ENCODE measurements at regions not wholly inside any gene's neighbourhood (a gene's known extent, or its start where the extent isn't known, plus 50 kb on each side); places are given as distances from the start of the nearest gene placed in this dataset.

- no peak for TF ChIP-seq TRAFD1 (CRISPR knock-in tag; IDR thresholded peaks at IDR 0.05; ENCODE audit: borderline replicate concordance)
- TF ChIP-seq JUNB (CRISPR knock-in tag; IDR thresholded peaks at IDR 0.05; ENCODE audit: borderline replicate concordance) = no peak
- TF ChIP-seq CBX2 (IDR thresholded peaks at IDR 0.05; ENCODE audit: low read depth, low read length) = no peak
- TF ChIP-seq CBX2 (CRISPR knock-in tag; IDR thresholded peaks at IDR 0.05; ENCODE audit: low read depth) = no peak
- TF ChIP-seq CBX5 (CRISPR knock-in tag; IDR thresholded peaks at IDR 0.05; ENCODE audit: borderline replicate concordance) = no peak
- no peak for TF ChIP-seq SP2 (CRISPR knock-in tag; IDR thresholded peaks at IDR 0.05)
- no peak for TF ChIP-seq ZBTB10 (CRISPR knock-in tag; IDR thresholded peaks at IDR 0.05; ENCODE audit: borderline replicate concordance)
- TF ChIP-seq SRF (IDR thresholded peaks at IDR 0.05; ENCODE audit: low read depth, low read length) = no peak
- no peak for TF ChIP-seq ZBTB49 (CRISPR knock-in tag; IDR thresholded peaks at IDR 0.05; ENCODE audit: borderline replicate concordance)
Observed at GRCh38 chr9:592225-592624, 249.3 kb upstream of the DMRT1 start.

All from HepG2 (cell line).